ENCODE measurements at regions not wholly inside any gene's neighbourhood (a gene's known extent, or its start where the extent isn't known, plus 50 kb on each side); places are given as distances from the start of the nearest gene placed in this dataset.

GRCh38 chr13:83752141-83752540 is 130.1 kb downstream of the SLITRK1 start:
- TF ChIP-seq RAD21 (conservative IDR thresholded peaks at IDR 0.05 in 1 of 2, IDR thresholded peaks at IDR 0.05 in 1 of 2) (no peak), CTCF (IDR thresholded peaks at IDR 0.05) (no peak), CHD4 (IDR thresholded peaks at IDR 0.05; ENCODE audit: borderline replicate concordance) (no peak), HOXB13 (CRISPR knock-in tag; IDR thresholded peaks at IDR 0.05; ENCODE audit: low read depth) (no peak), HMGXB4 (CRISPR knock-in tag; IDR thresholded peaks at IDR 0.05; ENCODE audit: borderline replicate concordance) (no peak), RFX5 (IDR thresholded peaks at IDR 0.05) (no peak), PHF8 (IDR thresholded peaks at IDR 0.05; ENCODE audit: borderline replicate concordance, low read depth) (no peak), MAX (IDR thresholded peaks at IDR 0.05) (no peak), CEBPB (IDR thresholded peaks at IDR 0.05) (no peak), EP300 (IDR thresholded peaks at IDR 0.05) (no peak), USF2 (IDR thresholded peaks at IDR 0.05) (no peak), POLR2A (IDR thresholded peaks at IDR 0.05; ENCODE audit: low read length) (no peak), ESRRA (IDR thresholded peaks at IDR 0.05; ENCODE audit: borderline replicate concordance, low read length) (no peak), NPAS2 (CRISPR knock-in tag; IDR thresholded peaks at IDR 0.05; ENCODE audit: borderline replicate concordance) (no peak)

Data from A549 (cell line).